HS-5 (cell line): ENCODE measurements at regions not wholly inside any gene's neighbourhood (a gene's known extent, or its start where the extent isn't known, plus 50 kb on each side); places are given as distances from the start of the nearest gene placed in this dataset.
"Not testable (repeated sequence)": the region's sequence is repeated elsewhere in the genome, so short reads cannot be mapped to it uniquely, and the experiment has no call there.

Experiments
- DNase-seq: peaks from one replicate; pipeline ENCODE4 v3.0.0-alpha.2; 2012; ENCODE audit warnings: low read depth

DNA sequence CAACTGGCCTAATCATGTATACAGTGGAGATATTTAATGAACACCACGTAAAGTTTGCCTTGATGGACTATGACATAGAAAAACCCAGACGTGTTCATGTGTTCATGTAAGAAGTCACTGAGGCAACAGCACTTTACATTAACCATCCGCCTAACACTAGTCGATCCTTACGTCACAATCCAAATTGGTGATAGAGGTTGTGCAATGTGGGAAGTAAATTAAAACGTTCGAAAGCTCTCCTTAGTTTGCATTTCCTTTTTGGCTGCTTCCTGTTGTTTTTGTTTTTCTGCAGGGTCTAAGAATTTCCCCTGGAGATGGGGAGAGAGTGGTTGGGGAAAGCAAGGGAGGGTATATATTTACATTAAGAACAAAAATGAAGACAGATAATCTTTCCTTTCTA is 587.5 kb upstream of the ADGRL2 start:
- DNase-seq, result no peak

DNA sequence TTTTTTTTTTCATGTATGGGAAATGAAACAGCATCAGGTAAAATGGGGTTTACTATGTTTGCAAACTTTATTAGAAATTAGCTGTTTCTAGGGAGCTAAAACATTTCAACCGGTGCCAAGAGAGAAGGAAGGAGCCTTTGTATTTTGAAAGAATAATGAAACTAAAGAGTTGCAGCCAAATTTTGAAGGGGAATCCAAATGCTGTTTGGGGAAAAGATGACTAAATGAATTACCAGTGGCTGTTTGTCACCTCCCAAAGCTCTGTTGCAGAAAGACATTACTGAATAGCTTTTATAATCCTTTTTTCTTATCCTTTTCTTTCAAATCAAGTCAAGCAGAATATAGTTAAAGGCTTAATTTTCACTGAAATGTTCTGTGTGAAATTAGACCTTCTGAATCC is 591.3 kb upstream of the ADGRL2 start:
- no peak for DNase-seq

DNA sequence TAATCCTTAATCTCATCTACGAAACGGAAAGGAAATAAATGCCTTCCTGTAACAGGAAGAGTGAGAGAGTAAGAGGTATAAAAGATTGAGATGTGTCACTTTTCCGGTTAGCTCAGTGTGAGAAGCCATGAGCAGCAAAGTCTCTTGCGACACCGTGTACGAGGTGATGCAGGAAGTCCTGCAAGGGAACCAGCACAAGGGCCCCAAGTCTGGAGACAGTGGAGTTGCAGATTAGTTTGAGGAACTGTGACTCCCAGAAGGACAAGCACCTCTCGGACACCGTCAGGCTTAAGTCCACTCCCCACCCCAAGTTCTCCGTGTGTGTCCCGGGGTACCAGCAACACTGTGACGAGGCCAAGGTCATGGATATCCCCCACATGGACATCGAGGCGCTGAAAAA is 592.3 kb upstream of the ADGRL2 start:
- DNase-seq, result no peak

DNA sequence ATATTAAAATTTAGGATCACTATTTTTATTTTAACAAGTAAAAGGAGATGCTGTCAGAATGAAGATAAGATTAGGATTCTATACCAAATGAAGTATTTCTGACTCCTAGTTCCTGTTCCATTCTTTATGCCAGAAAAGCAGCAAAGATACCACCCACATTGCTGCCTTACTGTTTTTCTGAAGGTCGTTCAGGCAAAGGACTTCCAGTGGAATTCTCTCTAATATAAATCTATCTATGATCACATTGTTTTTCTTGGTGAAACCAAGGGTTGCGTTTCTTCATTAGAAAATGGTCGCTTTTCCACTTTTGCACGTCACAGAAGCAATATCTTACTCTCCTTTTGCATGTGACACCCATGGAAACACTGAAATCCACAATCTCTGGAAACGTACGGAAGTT is 594.8 kb upstream of the ADGRL2 start:
- no peak for DNase-seq

DNA sequence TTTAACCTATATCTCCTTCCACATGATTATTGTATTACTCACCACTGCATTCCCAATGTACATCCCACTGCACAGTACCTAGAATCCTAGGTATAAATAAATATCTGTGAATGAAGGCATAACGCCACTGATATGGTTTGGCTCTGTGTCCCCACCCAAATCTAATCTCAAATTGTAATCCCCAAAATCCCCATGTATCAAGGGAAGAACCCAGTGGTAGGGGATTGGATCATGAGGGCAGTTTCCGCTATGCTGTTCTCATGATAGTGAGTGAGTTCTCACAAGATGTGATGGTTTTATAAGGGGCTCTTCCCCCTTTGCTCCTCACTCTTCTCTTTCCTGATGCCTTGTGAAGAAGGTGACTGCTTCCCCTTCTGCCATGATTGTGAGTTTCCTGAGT is 599.0 kb upstream of the ADGRL2 start:
- DNase-seq, result no peak

DNA sequence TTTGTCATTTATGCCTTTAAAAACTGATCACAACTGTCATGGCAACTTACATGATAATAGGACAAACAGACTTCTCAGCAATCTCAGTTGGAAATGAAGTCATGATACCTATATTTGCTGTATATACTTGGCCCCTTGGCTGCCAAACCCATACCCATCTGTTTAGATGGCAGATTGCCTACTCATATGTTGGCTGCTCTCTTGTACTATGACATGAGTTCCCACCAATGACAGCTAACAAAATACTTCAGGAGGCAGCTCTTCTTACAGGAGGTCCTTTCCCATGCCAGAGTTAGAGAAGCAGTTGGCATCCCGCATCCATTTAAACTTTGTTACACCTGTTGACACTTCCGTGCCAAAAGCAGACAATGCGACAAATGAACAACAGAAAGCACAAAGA is 603.1 kb upstream of the ADGRL2 start:
- DNase-seq, result no peak

DNA sequence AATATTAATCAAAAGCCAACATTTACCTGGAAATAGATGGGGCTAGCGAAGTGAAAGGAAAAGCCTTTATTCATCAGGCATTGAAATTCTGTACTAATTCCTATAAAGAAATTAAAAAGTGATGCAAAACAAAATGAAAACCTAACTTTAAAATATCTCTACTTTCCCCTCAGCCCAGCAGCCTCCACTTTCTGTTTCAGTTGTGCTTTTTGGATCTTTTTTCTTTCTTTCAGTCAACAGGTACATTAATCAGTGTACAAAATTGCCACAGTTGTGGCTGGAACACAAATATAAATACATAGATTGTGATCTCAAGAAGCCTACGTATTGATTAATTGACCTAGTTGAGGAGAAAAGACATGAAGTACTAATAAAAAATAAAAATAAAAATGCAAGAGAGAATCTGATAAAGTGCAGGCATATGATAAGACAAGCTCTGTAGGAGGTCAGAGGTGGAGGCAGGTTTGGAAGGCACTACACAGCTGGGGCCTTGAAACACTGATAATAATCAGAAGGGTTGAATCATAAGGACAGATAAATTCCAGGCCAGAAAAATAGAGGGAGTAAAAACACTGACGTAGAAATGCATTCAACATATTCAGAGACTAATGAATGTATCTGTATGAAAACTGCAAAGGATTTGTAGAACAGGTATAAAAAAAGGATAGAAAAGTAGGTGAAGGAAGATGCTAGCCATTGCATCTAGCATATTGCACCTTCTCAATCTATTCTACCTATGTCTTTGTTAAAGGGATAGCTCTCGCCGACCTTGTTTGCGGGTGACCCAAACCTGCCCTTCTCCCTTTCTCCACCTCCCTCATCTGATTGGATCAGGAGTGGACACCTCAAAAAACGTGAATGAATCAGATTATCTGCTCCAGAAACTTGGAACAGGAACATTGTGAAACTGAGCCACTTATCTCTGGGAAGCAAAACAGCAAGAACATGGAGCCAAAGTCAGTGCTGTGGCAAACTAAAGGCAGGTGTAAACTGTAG is 607.8 kb upstream of the ADGRL2 start:
- DNase-seq, result no peak

DNA sequence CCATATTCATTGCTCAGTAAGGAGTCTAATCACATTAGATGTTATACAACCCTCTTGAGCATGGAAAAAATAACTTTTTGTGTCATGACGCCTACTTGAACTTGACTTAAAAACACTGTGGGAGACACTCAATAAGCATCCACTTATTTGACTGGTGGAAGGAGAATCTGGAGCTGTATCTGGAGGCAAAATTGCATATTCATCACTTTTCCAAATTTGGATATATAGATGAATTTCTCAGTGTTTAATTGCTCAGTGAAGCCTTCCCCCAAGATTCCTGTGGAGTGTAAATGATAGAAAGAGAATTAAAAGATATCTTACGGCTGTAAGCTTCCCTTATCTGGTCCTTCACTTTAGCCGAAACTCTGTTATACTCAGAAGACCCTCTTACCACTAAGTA is 610.7 kb upstream of the ADGRL2 start:
- no peak for DNase-seq

DNA sequence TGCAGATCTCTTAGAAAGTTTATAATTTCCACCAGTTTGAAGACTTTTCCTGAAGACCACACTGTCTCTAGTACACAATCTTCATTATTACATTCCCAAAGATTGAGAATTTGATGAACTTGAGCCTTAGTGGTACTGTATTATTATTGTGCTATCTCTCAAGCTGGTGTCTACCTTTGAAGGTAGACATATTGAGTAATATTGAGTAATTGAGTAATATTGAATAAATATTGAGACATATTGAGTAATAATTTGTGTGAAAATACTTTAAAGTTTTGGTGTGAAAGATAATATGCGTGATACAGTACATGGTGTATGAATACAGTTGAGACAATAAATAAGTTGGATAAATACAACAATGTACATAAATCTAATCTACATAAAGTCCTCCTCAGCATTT is 613.1 kb upstream of the ADGRL2 start:
- DNase-seq, result no peak

DNA sequence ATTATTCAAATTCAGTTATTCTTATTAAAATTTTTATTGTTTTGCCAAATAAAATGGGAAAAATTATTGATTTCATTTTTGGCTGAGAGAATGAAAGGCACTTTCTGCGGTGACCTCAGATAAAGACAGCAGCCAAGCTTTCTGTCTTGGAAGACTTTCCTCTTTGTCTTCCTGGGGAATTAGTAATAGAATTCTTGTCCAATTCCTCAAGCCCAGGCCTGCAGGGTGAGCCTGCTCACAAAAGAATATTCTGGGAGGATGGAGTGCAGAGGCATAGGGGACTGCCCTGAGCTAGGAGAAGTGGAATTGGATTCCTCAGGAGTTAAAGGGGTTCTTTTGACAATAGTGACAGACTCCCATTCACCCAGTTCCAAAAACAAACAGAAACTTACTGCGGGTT is 614.5 kb upstream of the ADGRL2 start:
- no peak for DNase-seq

DNA sequence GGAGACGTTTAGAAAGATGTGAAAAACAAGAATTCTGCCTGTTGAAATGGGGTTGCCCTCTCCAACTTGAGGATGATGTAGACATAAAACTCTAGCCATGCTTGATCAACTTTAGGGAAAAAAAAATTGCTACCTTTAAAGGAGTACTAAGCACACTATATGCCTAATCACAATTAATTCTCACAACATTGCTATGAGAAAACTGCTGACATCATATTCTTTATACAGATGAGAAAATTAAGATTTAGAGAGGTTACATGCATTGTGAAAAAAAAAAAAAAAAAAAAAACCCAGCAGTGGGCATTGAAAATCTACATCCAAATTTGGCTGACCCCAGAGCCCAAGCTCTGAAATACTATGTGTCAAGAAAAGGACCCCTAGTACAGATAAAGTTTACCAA is 617.2 kb upstream of the ADGRL2 start:
- no peak for DNase-seq

DNA sequence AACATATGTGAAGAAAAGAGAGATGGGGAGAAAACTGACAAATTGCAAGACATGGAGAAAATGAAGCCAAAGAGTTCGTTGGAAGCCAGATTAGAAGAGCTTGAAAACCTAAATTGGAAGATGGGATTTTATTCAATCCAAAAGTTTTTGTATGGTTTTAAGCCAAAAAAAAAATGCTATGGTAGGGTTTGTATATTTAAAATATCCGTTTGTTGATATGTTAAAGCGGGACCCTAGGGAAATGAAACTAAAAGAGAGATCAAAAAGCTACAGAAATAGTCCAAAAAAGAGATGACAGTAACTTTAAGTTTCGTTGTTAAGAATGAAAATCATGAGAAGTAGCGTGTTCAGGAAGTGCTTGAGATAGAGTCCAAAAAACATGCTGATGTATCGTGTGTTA is 617.7 kb upstream of the ADGRL2 start:
- no peak for DNase-seq

DNA sequence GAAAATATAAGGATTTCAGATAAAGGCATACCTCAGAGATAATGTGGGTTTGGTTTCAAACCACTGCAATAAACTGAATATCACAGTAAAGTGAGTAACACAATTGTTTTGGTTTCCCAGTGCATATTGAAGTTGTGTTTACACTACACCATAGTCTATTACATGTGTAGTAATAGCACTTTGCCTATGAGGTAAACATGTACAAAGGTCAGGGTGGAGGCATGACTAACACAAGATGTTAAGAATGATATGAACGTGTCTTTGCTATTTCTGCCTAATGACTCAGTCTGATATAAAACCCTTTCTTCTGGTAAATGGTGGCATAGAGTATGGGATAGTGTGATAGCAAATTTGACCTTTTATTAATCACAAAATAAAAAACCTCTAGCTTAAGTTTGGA is 621.5 kb upstream of the ADGRL2 start:
- DNase-seq, result peak; percentile 85

DNA sequence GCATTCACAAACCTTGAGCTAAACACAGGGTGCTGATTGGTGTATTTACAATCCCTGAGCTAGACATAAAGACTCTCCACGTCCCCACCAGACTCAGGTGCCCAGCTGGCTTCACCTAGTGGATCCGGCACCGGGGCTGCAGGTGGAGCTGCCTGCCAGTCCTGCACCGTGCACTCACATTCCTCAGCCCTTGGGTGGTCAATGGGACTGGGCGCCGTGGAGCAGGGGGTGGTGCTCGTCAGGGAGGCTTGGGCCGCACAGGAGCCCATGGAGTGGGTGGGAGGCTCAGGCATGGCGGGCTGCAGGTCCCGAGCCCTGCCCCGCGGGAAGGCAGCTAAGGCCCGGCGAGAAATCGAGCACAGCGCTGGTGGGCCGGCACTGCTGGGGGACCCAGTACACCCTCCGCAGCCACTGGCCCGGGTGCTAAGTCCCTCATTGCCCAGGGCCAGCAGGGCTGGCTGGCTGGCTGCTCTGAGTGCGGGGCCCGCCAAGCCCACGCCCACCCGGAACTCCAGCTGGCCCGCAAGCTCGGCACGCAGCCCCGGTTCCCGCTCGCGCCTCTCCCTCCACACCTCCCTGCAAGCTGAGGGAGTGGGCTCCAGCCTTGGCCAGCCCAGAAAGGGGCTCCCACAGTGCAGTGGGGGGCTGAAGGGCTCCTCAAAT is 622.2 kb upstream of the ADGRL2 start:
- DNase-seq, result not testable (repeated sequence)

DNA sequence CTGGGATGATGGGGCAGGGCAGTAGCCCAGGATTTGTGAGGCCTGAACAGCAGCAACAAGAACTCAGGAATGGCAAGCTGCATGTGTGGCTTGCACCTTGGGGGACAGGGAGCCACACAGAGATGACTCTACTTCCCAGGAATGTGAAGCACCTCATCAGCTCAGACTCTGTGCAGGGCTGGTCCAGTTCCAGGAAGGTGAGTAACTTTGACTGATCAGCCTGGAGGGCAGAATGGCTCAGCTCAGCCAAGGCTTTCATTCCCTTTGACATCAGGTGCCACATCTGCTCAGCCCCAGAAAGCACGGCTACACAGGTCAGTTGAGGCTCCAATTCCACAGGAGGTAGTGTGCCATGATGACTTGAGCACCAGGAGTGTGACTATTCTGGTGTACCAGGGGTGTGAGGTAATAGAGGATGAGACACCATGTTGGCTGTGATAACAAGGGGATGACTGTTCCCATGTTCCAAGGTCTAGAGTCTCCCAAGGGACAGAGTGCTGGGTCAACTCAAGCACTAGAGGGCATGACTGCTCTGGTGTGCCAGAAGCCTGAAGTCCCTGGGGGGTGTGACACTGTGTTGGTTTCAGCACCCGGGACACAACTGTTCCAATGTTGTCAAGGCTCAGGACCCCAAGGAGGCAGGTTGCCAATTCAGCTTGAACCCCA is 625.8 kb upstream of the ADGRL2 start:
- peak; percentile 80 for DNase-seq

DNA sequence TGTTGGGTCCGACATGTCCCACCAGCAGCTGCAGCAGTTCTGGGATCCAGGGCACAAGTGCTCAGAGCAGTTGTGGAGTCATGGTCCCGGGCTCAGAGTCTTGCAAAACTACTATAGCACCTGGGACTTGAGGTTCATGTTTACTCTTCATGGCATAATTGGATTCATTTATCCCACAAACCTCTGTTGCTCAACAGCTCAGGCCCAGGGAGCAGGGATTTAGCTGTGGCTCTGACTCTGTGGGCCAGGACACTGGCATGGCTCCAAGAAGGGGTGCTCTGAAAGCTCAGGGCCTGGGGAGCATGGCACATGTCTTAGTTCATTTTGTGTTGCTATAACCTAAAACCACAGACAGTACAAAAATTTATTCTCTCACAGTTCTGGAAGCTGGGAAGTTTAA is 626.7 kb upstream of the ADGRL2 start:
- no peak for DNase-seq

DNA sequence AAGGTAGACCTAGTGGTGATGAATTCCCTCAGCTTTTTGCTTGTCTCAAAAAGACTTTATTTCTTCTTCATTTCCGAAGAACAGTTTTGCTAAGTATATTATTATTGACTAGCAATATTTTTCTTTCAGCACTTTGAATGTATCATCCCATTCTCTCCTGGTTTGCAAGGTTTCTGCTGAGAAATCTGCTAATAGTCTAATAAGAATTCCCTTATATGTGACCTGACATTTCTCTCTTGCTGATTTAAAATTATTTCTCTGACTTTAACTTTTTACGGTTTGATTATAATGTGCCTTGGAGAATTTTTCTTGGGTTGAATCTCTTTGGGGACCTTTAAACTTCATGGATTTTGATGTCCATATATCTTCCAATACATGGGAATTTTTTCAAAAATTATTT is 628.3 kb upstream of the ADGRL2 start:
- DNase-seq, result no peak

DNA sequence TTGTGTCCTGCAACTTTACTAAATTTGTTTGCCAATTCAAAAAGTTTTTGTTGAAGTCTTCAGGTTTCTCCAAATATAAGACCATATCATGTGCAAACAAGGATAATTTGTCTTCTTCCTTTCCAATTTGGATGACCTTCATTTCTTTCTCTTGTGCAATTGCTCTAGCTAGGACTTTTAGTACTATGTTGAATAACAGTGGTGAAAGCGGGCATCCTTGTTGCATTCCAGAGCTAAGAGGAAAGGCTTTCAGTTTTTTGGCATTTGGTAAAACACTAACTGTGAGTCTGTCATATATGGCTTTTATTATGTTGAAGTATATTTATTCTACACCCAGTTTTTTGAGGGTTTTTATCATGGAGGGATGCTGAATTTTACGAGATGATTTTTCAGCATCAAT is 630.0 kb upstream of the ADGRL2 start:
- DNase-seq, result no peak

DNA sequence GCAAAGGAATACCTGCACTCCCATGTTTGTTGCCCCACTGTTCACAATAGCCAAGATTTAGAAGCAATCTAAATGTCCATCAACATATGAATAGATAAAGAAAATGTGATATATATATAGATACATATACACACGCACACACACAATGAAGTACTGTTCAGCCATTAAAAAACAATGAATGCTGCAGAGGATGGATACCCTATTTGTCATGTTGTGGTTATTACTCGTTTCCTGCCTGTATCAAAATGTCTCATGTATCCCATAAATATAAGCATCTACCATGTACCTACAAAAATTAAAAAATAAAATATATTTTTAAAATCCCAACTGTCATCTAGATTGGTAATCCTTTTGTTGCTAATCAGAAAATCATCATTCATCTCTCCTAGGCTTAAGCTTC is 634.8 kb upstream of the ADGRL2 start:
- no peak for DNase-seq

DNA sequence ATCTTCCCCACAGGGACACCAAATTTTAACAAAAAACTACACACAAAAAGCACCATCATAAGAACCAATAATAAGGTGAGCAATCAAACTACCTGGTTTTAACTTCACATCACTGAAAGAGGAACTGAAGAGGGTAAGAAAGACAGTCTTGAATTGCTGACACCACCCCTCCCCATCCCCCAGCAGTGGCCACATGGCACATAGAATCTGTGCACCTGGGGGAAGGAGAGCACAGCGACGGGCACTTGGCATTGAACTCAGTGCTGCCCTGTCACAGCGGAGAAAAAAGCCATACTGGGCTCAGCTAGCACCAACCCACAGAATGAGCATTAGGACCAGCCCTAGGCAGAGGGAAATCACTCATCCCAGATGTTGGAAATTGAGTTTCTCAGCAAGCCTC is 640.0 kb upstream of the ADGRL2 start:
- DNase-seq, result no peak

DNA sequence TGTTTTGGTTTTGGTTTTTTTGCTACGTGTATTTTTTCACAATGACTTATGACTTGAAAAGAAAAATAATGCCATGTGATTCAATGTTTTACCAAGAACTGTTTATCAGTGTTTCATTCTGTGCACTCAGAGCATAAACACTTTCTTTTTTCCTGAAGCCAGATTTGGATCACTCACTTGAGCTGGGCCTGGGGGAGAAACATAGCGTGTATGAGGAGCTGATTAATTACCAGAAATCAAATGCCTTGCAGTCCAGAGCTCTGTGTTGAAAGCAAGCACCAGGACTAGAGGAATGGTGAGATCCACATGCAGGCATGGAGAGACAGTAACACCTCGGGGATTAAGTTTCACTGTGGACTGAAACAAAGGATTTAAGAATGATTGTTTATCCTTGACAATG is 642.1 kb upstream of the ADGRL2 start:
- no peak for DNase-seq

DNA sequence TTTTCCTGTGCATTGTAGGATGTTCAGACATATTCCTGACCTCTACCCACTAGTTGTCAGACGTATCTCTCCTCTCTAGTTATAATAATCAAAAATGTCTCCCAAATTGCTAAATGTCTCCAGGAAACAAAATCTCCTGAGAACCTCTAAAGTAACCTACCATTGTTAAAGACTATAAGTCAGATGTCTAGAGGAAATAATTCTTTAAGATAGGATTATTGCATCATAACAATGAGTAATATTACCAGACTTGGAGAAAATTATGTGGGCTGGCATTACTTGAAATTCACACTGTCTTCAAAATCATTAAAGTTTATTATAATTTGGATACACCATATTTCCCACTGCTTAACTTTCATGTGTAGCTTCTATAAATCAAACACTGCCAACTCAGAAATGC is 643.0 kb upstream of the ADGRL2 start:
- no peak for DNase-seq

DNA sequence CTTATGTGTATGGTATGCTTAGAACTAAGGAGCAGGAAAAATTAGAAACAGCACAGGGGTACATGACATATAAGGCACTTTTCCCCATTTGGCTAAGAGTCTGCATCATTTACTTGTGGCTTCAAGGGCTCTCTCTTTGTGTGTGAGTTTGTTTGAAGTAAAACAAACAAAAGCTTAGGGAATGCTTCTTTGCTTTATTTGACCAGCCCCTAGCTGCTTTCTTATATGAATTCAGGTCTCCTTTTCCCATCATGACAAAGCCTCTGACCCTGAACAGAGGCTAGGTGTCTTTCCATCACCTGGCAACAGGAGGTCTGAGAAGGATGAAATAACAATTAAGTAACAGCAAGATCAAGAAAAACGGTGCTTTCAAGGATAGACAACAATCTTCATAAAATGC is 643.8 kb upstream of the ADGRL2 start:
- DNase-seq, result no peak
